ENCODE measurements at regions not wholly inside any gene's neighbourhood (a gene's known extent, or its start where the extent isn't known, plus 50 kb on each side); places are given as distances from the start of the nearest gene placed in this dataset.

- TF ChIP-seq GATA3 (IDR thresholded peaks at IDR 0.05; ENCODE audit: low read depth, low read length) (no peak), GATA2 (IDR thresholded peaks at IDR 0.05; ENCODE audit: low read depth, low read length) (no peak)
Measured at GRCh38 chr4:175540151-175540550, 271.9 kb downstream of the GPM6A start.
